ENCODE measurements at regions not wholly inside any gene's neighbourhood (a gene's known extent, or its start where the extent isn't known, plus 50 kb on each side); places are given as distances from the start of the nearest gene placed in this dataset.

DNA sequence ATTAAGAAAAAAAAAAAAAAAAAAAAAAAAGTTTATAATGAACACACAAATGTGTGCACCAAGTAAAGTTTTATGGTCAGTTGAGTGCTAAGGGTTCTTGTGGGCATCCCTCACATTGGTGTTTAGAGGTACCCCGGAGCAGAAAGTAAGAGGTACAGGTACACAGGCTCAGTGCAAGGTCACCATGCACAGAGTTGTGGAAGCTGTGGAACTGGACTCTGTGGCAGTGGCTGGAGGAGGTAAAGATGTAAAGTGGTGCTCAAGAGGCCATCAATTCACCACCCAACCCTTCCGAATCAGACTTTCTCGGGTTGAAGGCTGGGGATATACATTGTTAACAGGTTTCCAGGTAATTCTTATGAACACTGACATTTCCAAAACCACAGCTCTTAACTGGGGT is 83.6 kb upstream of the FOXN2 start:
- TF ChIP-seq, protein P1, sequence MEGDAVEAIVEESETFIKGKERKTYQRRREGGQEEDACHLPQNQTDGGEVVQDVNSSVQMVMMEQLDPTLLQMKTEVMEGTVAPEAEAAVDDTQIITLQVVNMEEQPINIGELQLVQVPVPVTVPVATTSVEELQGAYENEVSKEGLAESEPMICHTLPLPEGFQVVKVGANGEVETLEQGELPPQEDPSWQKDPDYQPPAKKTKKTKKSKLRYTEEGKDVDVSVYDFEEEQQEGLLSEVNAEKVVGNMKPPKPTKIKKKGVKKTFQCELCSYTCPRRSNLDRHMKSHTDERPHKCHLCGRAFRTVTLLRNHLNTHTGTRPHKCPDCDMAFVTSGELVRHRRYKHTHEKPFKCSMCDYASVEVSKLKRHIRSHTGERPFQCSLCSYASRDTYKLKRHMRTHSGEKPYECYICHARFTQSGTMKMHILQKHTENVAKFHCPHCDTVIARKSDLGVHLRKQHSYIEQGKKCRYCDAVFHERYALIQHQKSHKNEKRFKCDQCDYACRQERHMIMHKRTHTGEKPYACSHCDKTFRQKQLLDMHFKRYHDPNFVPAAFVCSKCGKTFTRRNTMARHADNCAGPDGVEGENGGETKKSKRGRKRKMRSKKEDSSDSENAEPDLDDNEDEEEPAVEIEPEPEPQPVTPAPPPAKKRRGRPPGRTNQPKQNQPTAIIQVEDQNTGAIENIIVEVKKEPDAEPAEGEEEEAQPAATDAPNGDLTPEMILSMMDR (conservative IDR thresholded peaks at IDR 0.05 in 1 of 2, IDR thresholded peaks at IDR 0.05 in 1 of 2; ENCODE audit: low read depth in 1 of 2, low read length in 2 of 2): no peak
- TF ChIP-seq EZH2 (IDR thresholded peaks at IDR 0.05; ENCODE audit: low read length, missing control alignments): no peak
